ENCODE measurements at regions not wholly inside any gene's neighbourhood (a gene's known extent, or its start where the extent isn't known, plus 50 kb on each side); places are given as distances from the start of the nearest gene placed in this dataset.

GRCh38 chr15:94673801-94674200, 442.4 kb downstream of the MCTP2 start:
- H3K79me2 ChIP-seq (ENCODE audit: control insufficient read depth, insufficient read depth, low read length): no peaks in the 10 kb centered on the region
- H3K27me3 ChIP-seq (ENCODE audit: control insufficient read depth, extremely low read depth, insufficient read depth, low read length): no peaks in the 10 kb centered on the region
- FAIRE-seq (no peak), DNase-seq (ENCODE audit: low read depth, low spot score) (peak; percentile 4)
- H3K9me1 ChIP-seq (ENCODE audit: control insufficient read depth, extremely low read depth, insufficient read depth, low read length): no peaks in the 10 kb centered on the region
- dilution Hi-C loops (cut with MboI; ENCODE audit: extremely low pct_ligation_motif_present, low sequenced_read_pairs): no loop called here
- peak overlapping the region; percentile 42 for H3K9ac ChIP-seq (ENCODE audit: control insufficient read depth, extremely low read depth, insufficient read depth, low read length)
- no peaks in the 10 kb centered on the region for H3K9me3 ChIP-seq (ENCODE audit: control insufficient read depth, low read depth, low read length)
- H3K27ac ChIP-seq (ENCODE audit: control insufficient read depth, insufficient read depth, low read length): peak overlapping the region; percentile 64
- H3K4me1 ChIP-seq (ENCODE audit: control insufficient read depth, extremely low read depth, insufficient read depth, low read length): peaks cover 38% of the 10 kb centered on the region
- H3K4me3 ChIP-seq (ENCODE audit: control insufficient read depth in 2 of 3, extremely low read depth in 1 of 3, insufficient read depth in 2 of 3, low read depth in 1 of 3, low read length in 3 of 3): peak overlapping the region in 2 of 3 experiments; percentile 1 to 5
- H2AFZ ChIP-seq (ENCODE audit: control insufficient read depth, low read length): peak overlapping the region; percentile 75
- no peaks in the 10 kb centered on the region for H3K36me3 ChIP-seq (ENCODE audit: control insufficient read depth in 2 of 2, extremely low read depth in 1 of 2, insufficient read depth in 2 of 2, low read length in 2 of 2)
- no peaks in the 10 kb centered on the region for H4K20me1 ChIP-seq (ENCODE audit: control insufficient read depth, extremely low read depth, insufficient read depth, low read length)
- H3K4me2 ChIP-seq (ENCODE audit: control insufficient read depth, extremely low read depth, insufficient read depth, low read depth, low read length): peak overlapping the region; percentile 82
- TF ChIP-seq CTCF (optimal IDR thresholded peaks at IDR 0.05 in 1 of 3, IDR thresholded peaks at IDR 0.05 in 1 of 3, conservative IDR thresholded peaks at IDR 0.05 in 1 of 3; ENCODE audit: extremely low read depth in 1 of 3, insufficient read depth in 2 of 3, low read length in 3 of 3): no peak
- no peak for TF ChIP-seq EZH2 (IDR thresholded peaks at IDR 0.05; ENCODE audit: low read length)

DNA sequence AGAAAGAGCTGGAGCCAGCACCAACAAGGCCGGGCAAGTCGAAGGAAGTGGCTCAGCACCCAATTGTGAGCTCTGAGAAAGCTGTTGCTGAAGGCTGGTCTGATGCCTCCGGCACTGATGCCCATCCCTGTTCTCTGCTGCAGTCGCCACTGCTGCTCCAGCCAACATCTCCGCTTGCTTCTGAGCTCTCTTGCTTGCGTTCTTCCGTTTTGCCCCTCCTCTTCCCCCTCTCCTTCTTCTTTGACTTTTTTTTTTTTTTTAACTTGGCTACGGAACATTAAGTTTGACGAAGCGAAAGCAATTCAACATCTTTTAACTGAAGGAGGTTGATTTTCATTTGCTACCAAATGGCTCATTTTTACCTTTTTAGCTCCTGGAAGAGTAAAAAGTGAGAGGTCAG, 442.9 kb downstream of the MCTP2 start:
- peak overlapping the region; percentile 75 for H2AFZ ChIP-seq (ENCODE audit: control insufficient read depth, low read length)
- H3K79me2 ChIP-seq (ENCODE audit: control insufficient read depth, insufficient read depth, low read length): no peaks in the 10 kb centered on the region
- H3K36me3 ChIP-seq (ENCODE audit: control insufficient read depth in 2 of 2, extremely low read depth in 1 of 2, insufficient read depth in 2 of 2, low read length in 2 of 2): no peaks in the 10 kb centered on the region
- H3K9ac ChIP-seq (ENCODE audit: control insufficient read depth, extremely low read depth, insufficient read depth, low read length): peak overlapping the region; percentile 42
- dilution Hi-C loops (cut with MboI; ENCODE audit: extremely low pct_ligation_motif_present, low sequenced_read_pairs): no loop called here
- no peaks in the 10 kb centered on the region for H4K20me1 ChIP-seq (ENCODE audit: control insufficient read depth, extremely low read depth, insufficient read depth, low read length)
- FAIRE-seq: peak; percentile 99
- peak overlapping the region; percentile 82 for H3K4me2 ChIP-seq (ENCODE audit: control insufficient read depth, extremely low read depth, insufficient read depth, low read depth, low read length)
- no peaks in the 10 kb centered on the region for H3K9me1 ChIP-seq (ENCODE audit: control insufficient read depth, extremely low read depth, insufficient read depth, low read length)
- peak overlapping the region; percentile 64 for H3K27ac ChIP-seq (ENCODE audit: control insufficient read depth, insufficient read depth, low read length)
- peak overlapping the region in 2 of 3 experiments; percentile 1 to 5 for H3K4me3 ChIP-seq (ENCODE audit: control insufficient read depth in 2 of 3, extremely low read depth in 1 of 3, insufficient read depth in 2 of 3, low read depth in 1 of 3, low read length in 3 of 3)
- H3K27me3 ChIP-seq (ENCODE audit: control insufficient read depth, extremely low read depth, insufficient read depth, low read length): no peaks in the 10 kb centered on the region
- no peaks in the 10 kb centered on the region for H3K9me3 ChIP-seq (ENCODE audit: control insufficient read depth, low read depth, low read length)
- peak; percentile 55 for DNase-seq (ENCODE audit: low read depth, low spot score)
- H3K4me1 ChIP-seq (ENCODE audit: control insufficient read depth, extremely low read depth, insufficient read depth, low read length): peaks cover 38% of the 10 kb centered on the region
- TF ChIP-seq CTCF (optimal IDR thresholded peaks at IDR 0.05 in 1 of 3, IDR thresholded peaks at IDR 0.05 in 1 of 3, conservative IDR thresholded peaks at IDR 0.05 in 1 of 3; ENCODE audit: extremely low read depth in 1 of 3, insufficient read depth in 2 of 3, low read length in 3 of 3) (peak in 2 of 3 experiments; percentile 20 to 49), EZH2 (IDR thresholded peaks at IDR 0.05; ENCODE audit: low read length) (no peak)

Data from keratinocyte (primary cell).